HG03520 (cell line): ENCODE measurements at regions not wholly inside any gene's neighbourhood (a gene's known extent, or its start where the extent isn't known, plus 50 kb on each side); places are given as distances from the start of the nearest gene placed in this dataset.

Source experiments
- ATAC-seq: cut with Tn5 transposase; IDR thresholded peaks from one replicate; pipeline ENCODE4 v1.9.1; 2021; ENCODE audit warnings: mild to moderate bottlenecking, moderate library complexity; ENCODE audit not compliant: unreplicated experiment

- ATAC-seq: no peak
Measured at GRCh38 chr13:91178099-91178498, 169.4 kb upstream of the MIR17HG start.

GRCh38 chr13:91181892-91182291 is 165.6 kb upstream of the MIR17HG start:
- ATAC-seq: no peak

- ATAC-seq: no peak
Measured at GRCh38 chr13:91184244-91184926, 163.1 kb upstream of the MIR17HG start.

- ATAC-seq: no peak
Measured at GRCh38 chr13:91185294-91185863, 162.1 kb upstream of the MIR17HG start.

GRCh38 chr13:91187522-91187921 is 160.0 kb upstream of the MIR17HG start:
- no peak for ATAC-seq

GRCh38 chr13:91189506-91189905 is 158.0 kb upstream of the MIR17HG start:
- ATAC-seq: no peak

GRCh38 chr13:91193358-91193757 is 154.1 kb upstream of the MIR17HG start:
- ATAC-seq: no peak

- ATAC-seq: no peak
Measured at GRCh38 chr13:91195789-91196188, 151.7 kb upstream of the MIR17HG start.

GRCh38 chr13:91196958-91197357 is 150.5 kb upstream of the MIR17HG start:
- ATAC-seq: no peak

GRCh38 chr13:91199866-91200265 is 147.6 kb upstream of the MIR17HG start:
- ATAC-seq: no peak

- no peak for ATAC-seq
Measured at GRCh38 chr13:91200486-91200885, 147.0 kb upstream of the MIR17HG start.

- no peak for ATAC-seq
Measured at GRCh38 chr13:91203430-91203829, 144.1 kb upstream of the MIR17HG start.

GRCh38 chr13:91207261-91207660 is 140.2 kb upstream of the MIR17HG start:
- ATAC-seq: no peak

- no peak for ATAC-seq
Measured at GRCh38 chr13:91211510-91211909, 136.0 kb upstream of the MIR17HG start.

- no peak for ATAC-seq
Measured at GRCh38 chr13:91212231-91212630, 135.3 kb upstream of the MIR17HG start.

GRCh38 chr13:91214031-91214430 is 133.5 kb upstream of the MIR17HG start:
- no peak for ATAC-seq

- ATAC-seq: no peak
Measured at GRCh38 chr13:91216928-91217700, 130.4 kb upstream of the MIR17HG start.

- no peak for ATAC-seq
Measured at GRCh38 chr13:91219201-91219600, 128.3 kb upstream of the MIR17HG start.

GRCh38 chr13:91220872-91221271 is 126.6 kb upstream of the MIR17HG start:
- ATAC-seq: no peak

- ATAC-seq: no peak
Measured at GRCh38 chr13:91228108-91228507, 119.4 kb upstream of the MIR17HG start.

- ATAC-seq: no peak
Measured at GRCh38 chr13:91228940-91229339, 118.5 kb upstream of the MIR17HG start.

- ATAC-seq: no peak
Measured at GRCh38 chr13:91232716-91233115, 114.8 kb upstream of the MIR17HG start.
